Upper lobe of left lung (tissue), 4 donors: ENCODE measurements at regions not wholly inside any gene's neighbourhood (a gene's known extent, or its start where the extent isn't known, plus 50 kb on each side); places are given as distances from the start of the nearest gene placed in this dataset.

Experiments
- CTCF ChIP-seq, 6 experiments: fragments of 450-650 bp in 4 of 6; fragments of 200-600 bp in 2 of 6; sonication (generic) in 2 of 6; IDR thresholded peaks; one replicate each; pipeline ENCODE4 v1.5.1; 2016 to 2019; ENCODE audit warnings: antibody characterized with exemption in 6 of 6
- EP300 ChIP-seq, 4 donors: sonication (generic); formaldehyde crosslinking; IDR thresholded peaks; one replicate each; pipeline ENCODE4 v1.5.1; 2017; ENCODE audit warnings: antibody characterized with exemption in 4 of 4, control low read depth in 2 of 4
- POLR2A ChIP-seq, 4 donors: fragments of 450-650 bp; IDR thresholded peaks; one replicate each; pipeline ENCODE4 v1.5.1; 2016 to 2017; ENCODE audit warnings: antibody characterized with exemption in 4 of 4, mild to moderate bottlenecking in 2 of 4
- POLR2AphosphoS5 ChIP-seq, 2 donors: sonication (generic); formaldehyde crosslinking; IDR thresholded peaks; one replicate each; pipeline ENCODE4 v1.5.1; 2017; ENCODE audit warnings: antibody characterized with exemption in 2 of 2

DNA sequence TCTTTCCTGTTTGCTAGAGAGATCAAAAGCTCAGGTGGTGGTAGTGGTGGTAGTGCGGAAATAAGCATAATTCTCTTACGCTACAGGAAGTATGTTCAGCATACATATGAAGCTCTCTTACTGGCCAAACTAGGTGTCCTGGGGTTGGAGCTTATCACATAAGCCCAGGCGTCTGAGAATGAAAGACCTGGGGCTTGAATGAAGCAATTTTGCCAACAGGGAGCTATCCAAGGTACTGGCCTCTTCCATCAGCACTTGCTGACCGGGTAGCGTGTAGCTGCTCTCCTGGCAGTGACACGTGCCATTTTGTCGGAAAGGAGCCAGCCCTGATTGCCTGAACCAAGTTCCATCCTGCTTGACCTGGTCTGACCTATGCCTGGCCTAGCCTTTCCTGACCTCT lies 65.9 kb upstream of the HPF1 start:
- no peak for TF ChIP-seq CTCF (IDR thresholded peaks at IDR 0.05)
- TF ChIP-seq POLR2A (IDR thresholded peaks at IDR 0.05), result no peak
- no peak for TF ChIP-seq POLR2AphosphoS5 (IDR thresholded peaks at IDR 0.05)
- TF ChIP-seq EP300 (IDR thresholded peaks at IDR 0.05), result no peak
